Mesodermal cell (in vitro differentiated cells): ENCODE measurements at regions not wholly inside any gene's neighbourhood (a gene's known extent, or its start where the extent isn't known, plus 50 kb on each side); places are given as distances from the start of the nearest gene placed in this dataset.

Experiments
- H3K27ac ChIP-seq: 2 replicates; pipeline ENCODE4 v1.7.0; 2013; ENCODE audit warnings: mild to moderate bottlenecking, low read depth, low read length, moderate library complexity; ENCODE audit not compliant: severe bottlenecking
- H3K36me3 ChIP-seq: 2 replicates; pipeline ENCODE4 v1.7.1; 2013; ENCODE audit warnings: mild to moderate bottlenecking, low read length, moderate library complexity; ENCODE audit not compliant: control insufficient read depth, insufficient read depth
- H3K4me1 ChIP-seq: one replicate; pipeline ENCODE4 v1.7.1; 2013; ENCODE audit warnings: mild to moderate bottlenecking, low read length; ENCODE audit not compliant: insufficient read depth, control insufficient read depth, poor library complexity, severe bottlenecking
- H3K4me3 ChIP-seq: 2 replicates; pipeline ENCODE4 v1.7.0; 2013; ENCODE audit warnings: low read length, control low read depth, mild to moderate bottlenecking; ENCODE audit not compliant: insufficient read depth, poor library complexity, severe bottlenecking; ENCODE audit errors: extremely low read depth
- H3K9me3 ChIP-seq: 2 replicates; pipeline ENCODE4 v1.7.1; 2013; ENCODE audit warnings: mild to moderate bottlenecking, low read length, moderate library complexity; ENCODE audit not compliant: control insufficient read depth
- WGBS, 2 experiments: methylation state at CpG; one replicate each; pipeline ENCODE4 v1.1.5; 2013; ENCODE audit warnings: missing lambda C conversion rate in 2 of 2; ENCODE audit not compliant: insufficient coverage in 2 of 2; 5-methylcytosine and 5-hydroxymethylcytosine counted together

DNA sequence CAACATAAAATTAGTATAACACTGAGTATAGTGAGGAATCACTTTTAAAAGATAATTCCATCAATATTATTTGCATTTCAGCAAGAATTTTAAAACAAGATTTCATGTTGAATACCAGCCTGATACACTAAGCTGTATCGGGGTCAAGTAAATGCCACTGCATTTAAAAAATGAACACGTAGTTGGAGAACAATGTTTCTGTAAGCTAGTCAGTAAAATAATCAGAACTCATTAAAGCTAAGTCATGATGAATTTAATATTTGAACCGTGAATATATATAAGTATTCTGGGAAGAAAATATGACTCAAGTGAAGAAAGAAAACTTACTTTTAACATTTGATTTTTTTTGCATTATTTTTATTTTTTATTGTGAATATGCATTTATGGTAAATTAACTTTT, 611.0 kb upstream of the PABPC4L start:
- no CpG with 5 or more reads among the region's 3 CpGs for WGBS, 2 experiments
- Histone ChIP-seq H3K4me3 (no peak overlapping the region), H3K27ac (no peak overlapping the region), H3K4me1 (no peaks in the 10 kb centered on the region), H3K9me3 (peaks cover 9% of the 10 kb centered on the region), H3K36me3 (no peaks in the 10 kb centered on the region)

DNA sequence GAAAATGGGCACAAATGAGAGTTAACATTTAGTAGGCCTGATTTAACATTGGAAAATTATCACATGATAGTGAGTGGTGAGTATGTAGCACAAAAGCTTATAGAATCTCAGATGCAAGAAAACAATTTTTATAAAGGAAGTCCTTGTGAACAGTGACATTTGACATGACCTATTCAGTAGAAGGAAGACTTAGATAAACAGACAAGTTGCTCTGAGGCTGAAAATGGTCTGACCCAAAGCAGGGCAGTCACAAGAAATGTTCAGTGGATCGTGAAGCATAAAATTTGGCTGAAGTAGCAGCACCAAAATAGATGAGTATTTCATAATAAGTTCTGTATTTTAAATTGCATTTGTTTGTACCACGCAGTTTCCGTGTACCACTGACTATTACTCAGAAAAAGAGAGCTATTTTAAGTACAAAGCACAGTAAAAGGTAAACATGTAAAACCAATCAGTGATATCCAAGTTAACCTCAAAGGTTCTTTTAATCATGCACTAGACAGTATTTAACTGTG, 605.7 kb upstream of the PABPC4L start:
- no peaks in the 10 kb centered on the region for H3K9me3 ChIP-seq
- H3K36me3 ChIP-seq = no peaks in the 10 kb centered on the region
- H3K4me1 ChIP-seq = no peaks in the 10 kb centered on the region
- no peak overlapping the region for H3K27ac ChIP-seq
- H3K4me3 ChIP-seq = no peak overlapping the region
- no CpG with 5 or more reads among the region's 3 CpGs for WGBS, 2 experiments

DNA sequence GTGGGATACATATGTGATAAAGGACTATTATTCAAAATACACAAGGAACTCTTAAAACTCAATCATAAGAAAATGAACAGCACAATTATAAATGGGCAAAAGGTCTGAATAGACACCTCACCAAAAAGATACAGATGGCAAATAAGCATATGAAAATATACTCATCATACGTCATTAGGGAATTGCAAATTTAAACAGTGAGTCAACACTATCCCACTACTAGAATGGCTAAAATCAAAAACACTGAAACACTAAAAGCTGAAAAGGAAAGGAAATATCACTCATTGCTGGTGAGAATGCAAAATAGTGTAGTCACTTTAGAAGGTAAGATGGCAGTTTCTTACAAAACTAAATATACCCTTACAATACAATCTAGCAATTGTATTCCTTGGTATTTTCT, 597.0 kb upstream of the PABPC4L start:
- Histone ChIP-seq H3K36me3 (no peaks in the 10 kb centered on the region), H3K27ac (no peak overlapping the region), H3K9me3 (no peaks in the 10 kb centered on the region), H3K4me1 (no peaks in the 10 kb centered on the region), H3K4me3 (no peak overlapping the region)
- WGBS, 2 experiments = no CpG with 5 or more reads among the region's 1 CpG

DNA sequence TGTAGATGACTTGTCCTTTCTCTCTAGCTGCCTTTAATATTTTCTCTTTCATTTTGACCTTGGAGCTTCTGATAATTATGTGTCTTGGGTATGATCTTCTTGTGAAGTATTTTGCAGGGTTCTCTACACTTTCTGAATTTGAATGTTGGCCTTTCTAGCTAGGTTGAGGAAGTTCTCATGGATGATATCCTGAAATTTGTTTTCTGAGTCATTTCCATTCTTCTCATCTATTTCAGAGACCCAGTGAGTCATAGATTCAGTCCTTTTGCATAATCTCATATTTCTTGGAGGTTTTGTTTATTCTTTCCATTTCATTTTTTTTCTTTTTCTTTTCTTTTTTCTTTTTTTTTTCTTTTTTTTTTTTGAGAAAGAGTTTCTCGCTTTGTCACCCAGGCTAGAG, 585.7 kb upstream of the PABPC4L start:
- no peaks in the 10 kb centered on the region for H3K36me3 ChIP-seq
- H3K27ac ChIP-seq = no peak overlapping the region
- no peaks in the 10 kb centered on the region for H3K4me1 ChIP-seq
- no peak overlapping the region for H3K4me3 ChIP-seq
- WGBS, 2 experiments = no CpG with 5 or more reads among the region's 1 CpG
- no peaks in the 10 kb centered on the region for H3K9me3 ChIP-seq

DNA sequence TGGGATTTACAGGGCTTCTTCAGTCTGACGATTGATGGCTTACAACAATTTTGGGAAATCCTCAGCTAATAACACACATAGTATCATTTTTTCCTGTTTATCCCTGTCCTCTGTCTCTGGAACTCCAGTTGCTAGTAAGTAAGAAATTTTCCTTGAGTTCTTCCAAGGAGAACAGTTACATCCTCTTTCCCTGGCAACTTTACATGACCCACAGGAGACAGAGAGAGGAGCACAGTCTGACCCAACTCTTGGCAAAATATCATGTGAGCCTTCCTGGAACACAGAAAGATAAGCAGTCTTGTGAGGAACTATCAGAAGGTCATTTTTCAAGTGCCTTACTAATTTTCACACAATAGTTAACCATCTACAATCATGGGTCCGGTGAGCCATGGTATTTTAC, 578.7 kb upstream of the PABPC4L start:
- H3K4me3 ChIP-seq = no peak overlapping the region

DNA sequence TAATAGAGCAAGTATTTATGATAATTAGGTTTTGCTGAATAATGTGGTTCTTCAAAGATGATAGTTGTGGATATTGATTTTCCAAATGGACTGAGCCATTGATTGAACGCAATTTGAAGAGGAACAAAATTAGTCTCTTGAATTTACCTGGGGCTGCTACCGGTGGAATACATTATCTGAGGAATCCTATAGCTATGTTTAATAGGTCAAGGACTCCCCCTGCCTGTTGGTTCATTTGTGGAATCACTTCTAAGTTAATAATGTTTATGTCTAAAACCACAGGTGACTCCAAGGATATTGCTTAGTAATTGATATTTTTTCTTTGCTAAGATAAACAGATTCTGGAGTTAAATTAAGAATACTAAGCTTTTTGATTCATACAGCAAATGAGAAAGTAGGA, 576.0 kb upstream of the PABPC4L start:
- 29 to 33% methylated on average over 1 of the region's 2 CpGs for WGBS, 2 experiments
- Histone ChIP-seq H3K9me3 (no peaks in the 10 kb centered on the region), H3K27ac (no peak overlapping the region), H3K4me3 (no peak overlapping the region), H3K36me3 (no peaks in the 10 kb centered on the region), H3K4me1 (no peaks in the 10 kb centered on the region)

More for the DNA sequence above, 578.7 kb upstream of the PABPC4L start:
- no peaks in the 10 kb centered on the region for H3K9me3 ChIP-seq
- WGBS, 2 experiments = no CpG with 5 or more reads among the region's 2 CpGs
- H3K4me1 ChIP-seq = no peaks in the 10 kb centered on the region
- no peaks in the 10 kb centered on the region for H3K36me3 ChIP-seq
- H3K27ac ChIP-seq = no peak overlapping the region

DNA sequence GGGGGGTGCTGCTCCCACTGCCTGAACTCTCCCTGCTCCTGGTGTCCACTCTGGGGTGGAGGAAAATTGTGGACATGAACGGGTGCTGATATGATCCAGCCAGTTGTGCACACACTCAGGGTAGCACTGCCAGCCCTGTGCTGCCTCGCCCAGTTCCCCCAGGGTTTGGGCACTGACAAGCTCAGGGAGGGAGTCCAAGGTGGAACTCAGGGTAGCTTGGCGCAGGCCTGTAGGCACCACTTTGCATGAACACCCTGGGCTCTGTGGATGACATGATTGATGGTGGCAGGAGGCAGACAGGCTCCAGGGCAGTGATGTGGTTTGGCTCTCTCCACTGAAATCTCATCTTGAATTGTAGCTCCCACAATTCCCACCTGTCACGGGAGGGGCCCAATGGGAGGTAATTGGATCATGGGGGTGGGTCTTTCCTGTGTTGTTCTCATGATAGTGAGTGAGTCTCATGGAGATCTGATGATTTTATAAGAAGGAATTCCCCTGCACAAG, 572.0 kb upstream of the PABPC4L start:
- no peaks in the 10 kb centered on the region for H3K36me3 ChIP-seq
- H3K4me1 ChIP-seq = no peaks in the 10 kb centered on the region
- no peak overlapping the region for H3K4me3 ChIP-seq
- no peaks in the 10 kb centered on the region for H3K9me3 ChIP-seq
- 84% methylated on average over 3 of the region's 4 CpGs for WGBS, 2 experiments
- H3K27ac ChIP-seq = no peak overlapping the region

DNA sequence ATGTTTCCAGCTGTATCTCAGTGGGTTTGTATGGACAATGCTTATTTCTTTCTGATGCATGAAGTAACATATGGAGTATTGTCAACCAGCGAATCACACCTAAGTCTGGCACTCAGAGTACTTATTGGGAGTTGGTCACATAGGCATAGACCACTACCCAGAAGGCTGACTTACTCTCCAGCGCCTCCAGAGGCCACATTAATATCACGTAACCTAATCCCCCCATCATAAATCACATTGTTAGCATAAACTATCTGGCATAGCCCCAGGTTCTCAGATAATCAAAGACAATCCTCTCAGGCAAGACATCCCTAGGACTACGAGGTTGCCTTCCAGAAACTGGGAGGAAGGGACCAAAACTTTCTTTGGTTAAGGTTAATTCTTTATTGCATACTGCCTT, 560.5 kb upstream of the PABPC4L start:
- H3K4me3 ChIP-seq = no peak overlapping the region
- 90 to 100% methylated on average over 2 to 3 of the region's 4 CpGs for WGBS, 2 experiments
- no peaks in the 10 kb centered on the region for H3K36me3 ChIP-seq

DNA sequence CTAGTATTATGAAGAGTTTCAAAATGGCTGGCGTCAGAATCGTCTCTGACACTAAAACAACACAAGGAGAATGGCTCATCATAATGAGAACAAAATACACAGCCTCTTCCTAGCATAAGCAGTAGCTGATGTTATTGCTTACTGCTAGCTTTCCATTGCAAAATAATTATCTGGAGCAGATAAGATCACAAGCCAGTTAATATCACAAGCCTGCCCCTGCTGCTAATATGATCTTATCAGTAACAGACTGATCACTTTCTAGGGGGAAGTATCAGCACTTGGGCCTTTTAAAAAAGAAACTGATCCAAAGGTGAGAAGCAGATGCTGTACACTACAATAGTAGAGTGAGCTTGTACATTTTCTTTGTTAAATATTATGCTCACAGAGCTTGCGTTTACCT, 554.8 kb upstream of the PABPC4L start:
- Histone ChIP-seq H3K4me1 (no peaks in the 10 kb centered on the region), H3K4me3 (no peak overlapping the region), H3K36me3 (no peaks in the 10 kb centered on the region), H3K9me3 (no peaks in the 10 kb centered on the region), H3K27ac (no peak overlapping the region)
- 100% methylated on average over 1 of the region's 3 CpGs; no CpG with 5 or more reads in 1 of the 2 experiments for WGBS, 2 experiments

More for the DNA sequence above, 560.5 kb upstream of the PABPC4L start:
- Histone ChIP-seq H3K9me3 (no peaks in the 10 kb centered on the region), H3K4me1 (no peaks in the 10 kb centered on the region), H3K27ac (no peak overlapping the region)

DNA sequence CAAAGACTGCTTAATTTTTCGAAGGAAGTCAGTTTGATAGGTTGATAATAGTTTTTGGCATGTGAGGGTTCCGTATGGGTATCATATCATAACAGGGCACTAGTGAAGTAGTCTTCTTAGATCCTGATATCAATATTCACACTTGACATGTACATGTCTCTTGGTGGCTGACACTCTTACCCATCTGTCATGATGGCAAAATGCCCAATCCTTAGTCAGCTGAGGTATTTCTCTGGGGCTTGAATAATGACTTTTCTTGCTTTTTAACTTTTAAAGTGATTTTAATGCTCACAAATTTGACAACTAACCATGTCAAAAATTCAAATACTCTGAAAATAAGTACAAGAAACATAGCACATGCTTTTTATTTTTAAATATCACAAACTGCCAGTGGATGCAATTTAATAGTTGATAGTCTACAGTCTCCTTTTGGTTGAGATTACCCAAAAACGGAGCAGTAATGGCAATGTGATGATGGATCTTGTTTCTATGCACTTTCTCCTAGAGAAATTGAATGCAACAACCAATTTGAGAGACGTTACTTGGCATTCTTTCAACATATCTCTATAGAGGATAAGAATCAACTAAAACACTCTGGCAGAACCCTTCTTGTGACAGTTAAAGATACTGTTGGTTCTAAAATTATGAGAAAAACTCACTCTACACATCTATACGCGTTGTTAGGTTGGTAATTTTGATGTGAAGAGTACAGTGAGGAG, 552.9 kb upstream of the PABPC4L start:
- WGBS, 2 experiments = 83 to 93% methylated on average over 1 to 2 of the region's 6 CpGs
- no peaks in the 10 kb centered on the region for H3K36me3 ChIP-seq
- no peak overlapping the region for H3K4me3 ChIP-seq
- H3K9me3 ChIP-seq = no peaks in the 10 kb centered on the region
- no peak overlapping the region for H3K27ac ChIP-seq
- no peaks in the 10 kb centered on the region for H3K4me1 ChIP-seq

DNA sequence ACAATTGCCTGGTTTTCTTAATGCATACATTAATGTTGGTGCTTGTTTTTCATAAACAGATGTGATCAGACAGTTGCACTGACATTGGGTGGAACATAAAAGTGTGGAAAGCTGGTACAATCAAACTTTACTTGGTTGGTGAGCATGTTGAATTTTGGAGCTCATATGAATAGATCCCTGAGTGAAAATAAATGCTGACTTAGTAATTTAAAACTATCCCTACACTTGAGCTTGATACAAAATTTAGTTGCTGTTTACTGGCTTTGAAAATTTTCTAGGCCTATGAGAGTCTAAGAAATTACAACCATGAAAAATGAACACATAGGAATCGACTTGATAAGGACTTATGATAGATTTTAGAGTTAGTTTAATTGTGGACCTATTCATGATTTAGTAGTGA, 551.8 kb upstream of the PABPC4L start:
- no peaks in the 10 kb centered on the region for H3K9me3 ChIP-seq
- H3K36me3 ChIP-seq = no peaks in the 10 kb centered on the region
- no CpG with 5 or more reads among the region's 1 CpG for WGBS, 2 experiments
- H3K4me1 ChIP-seq = no peaks in the 10 kb centered on the region
- H3K27ac ChIP-seq = no peak overlapping the region
- H3K4me3 ChIP-seq = no peak overlapping the region
